NT2/D1 (cell line): ENCODE measurements at regions not wholly inside any gene's neighbourhood (a gene's known extent, or its start where the extent isn't known, plus 50 kb on each side); places are given as distances from the start of the nearest gene placed in this dataset.

ENCODE experiments used
- DNase-seq: peaks from one replicate; pipeline ENCODE4 v3.0.0-alpha.2; 2011; ENCODE audit warnings: low read depth, low spot score
- H3K27me3 ChIP-seq: 2 replicates; pipeline ENCODE4 v1.6.0; 2011; ENCODE audit warnings: mild to moderate bottlenecking; ENCODE audit not compliant: insufficient read length, insufficient read depth
- H3K36me3 ChIP-seq: 2 replicates; pipeline ENCODE4 v1.6.1; 2011; ENCODE audit warnings: mild to moderate bottlenecking, low read length, mixed read lengths; ENCODE audit not compliant: insufficient read depth, insufficient read length
- H3K4me1 ChIP-seq: 2 replicates; pipeline ENCODE4 v1.5.1; 2011; ENCODE audit not compliant: insufficient read depth, insufficient read length
- H3K4me3 ChIP-seq: 2 replicates; pipeline ENCODE4 v1.5.1; 2011; ENCODE audit warnings: low read depth; ENCODE audit not compliant: insufficient read length
- H3K9ac ChIP-seq: 2 replicates; pipeline ENCODE4 v1.6.0; 2011; ENCODE audit warnings: low read depth; ENCODE audit not compliant: insufficient read length
- H3K9me3 ChIP-seq: 2 replicates; pipeline ENCODE4 v1.5.1; 2011; ENCODE audit warnings: mild to moderate bottlenecking, low read length; ENCODE audit not compliant: insufficient read depth
- SUZ12 ChIP-seq: IDR thresholded peaks from 2 replicates; pipeline ENCODE4 v1.6.1; 2011; ENCODE audit not compliant: insufficient read length, insufficient read depth; ENCODE audit errors: extremely low read depth
- YY1 ChIP-seq: IDR thresholded peaks from 2 replicates; pipeline ENCODE4 v1.6.1; 2011; ENCODE audit not compliant: insufficient read length, insufficient read depth
- ZNF274 ChIP-seq: IDR thresholded peaks from 2 replicates; pipeline ENCODE4 v1.6.1; 2011; ENCODE audit warnings: mild to moderate bottlenecking, low read depth, low read length

- Histone ChIP-seq H3K9me3 (no peaks in the 10 kb centered on the region), H3K36me3 (no peaks in the 10 kb centered on the region), H3K4me1 (peaks cover 3% of the 10 kb centered on the region), H3K9ac (no peak overlapping the region), H3K4me3 (no peak overlapping the region), H3K27me3 (no peaks in the 10 kb centered on the region)
- no peak for TF ChIP-seq YY1
- TF ChIP-seq ZNF274 = no peak
- no peak for TF ChIP-seq SUZ12
- no peak for DNase-seq
Observed at GRCh38 chr6:44702292-44702691, 314.8 kb downstream of the CDC5L start.

DNA sequence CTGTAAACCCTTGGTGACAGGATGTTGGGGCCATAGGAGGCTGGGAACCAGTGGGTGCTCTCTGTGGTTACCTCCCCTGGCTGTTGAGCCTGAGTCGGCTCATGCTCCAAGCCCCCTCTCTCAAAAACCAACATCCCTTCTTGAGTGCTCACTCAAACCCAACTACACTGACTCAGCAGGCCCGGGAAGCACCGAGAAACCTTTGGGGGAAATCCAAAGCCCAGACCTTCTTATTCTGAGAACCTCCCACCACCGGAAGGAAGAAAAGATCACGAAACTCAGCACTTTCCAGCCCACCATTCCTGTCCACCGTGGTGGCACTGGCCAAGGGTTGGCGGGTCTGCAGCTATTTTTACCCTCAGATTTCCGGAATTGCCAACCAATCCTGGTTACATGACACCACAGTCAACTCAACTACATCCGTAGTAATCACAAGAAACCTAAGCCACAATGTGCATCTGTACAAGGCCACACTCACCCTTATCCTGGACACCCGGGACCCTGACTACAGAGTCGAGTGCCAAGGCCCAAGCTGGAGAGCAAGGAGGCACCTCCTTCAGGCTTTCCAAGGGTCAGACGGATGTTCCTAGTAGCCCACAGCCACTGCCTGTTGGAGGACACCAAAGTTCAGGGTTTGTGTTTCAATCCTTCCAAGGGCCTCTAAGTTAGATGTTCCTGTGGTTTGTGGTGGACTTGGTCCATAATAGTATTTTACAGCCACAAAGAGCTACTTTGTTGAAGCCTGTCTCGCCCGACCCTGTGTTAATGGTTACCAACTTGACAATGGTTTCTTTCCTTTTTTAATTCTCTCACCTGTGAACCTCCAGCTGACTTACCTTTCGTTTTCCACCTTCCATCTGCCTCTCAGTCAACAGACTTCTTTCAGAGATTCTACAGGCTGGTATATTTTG lies 317.0 kb downstream of the CDC5L start:
- no peaks in the 10 kb centered on the region for H3K36me3 ChIP-seq
- peaks cover 3% of the 10 kb centered on the region for H3K4me1 ChIP-seq
- H3K27me3 ChIP-seq = no peaks in the 10 kb centered on the region
- no peak for TF ChIP-seq ZNF274
- no peak for DNase-seq
- H3K4me3 ChIP-seq = no peak overlapping the region
- H3K9ac ChIP-seq = no peak overlapping the region
- H3K9me3 ChIP-seq = no peaks in the 10 kb centered on the region

GRCh38 chr6:44705596-44705995 lies 318.1 kb downstream of the CDC5L start:
- no peak for DNase-seq
- Histone ChIP-seq H3K9me3 (no peaks in the 10 kb centered on the region), H3K36me3 (no peaks in the 10 kb centered on the region), H3K9ac (no peak overlapping the region), H3K27me3 (no peaks in the 10 kb centered on the region), H3K4me1 (peaks cover 3% of the 10 kb centered on the region), H3K4me3 (no peak overlapping the region)
- TF ChIP-seq SUZ12 = no peak
- no peak for TF ChIP-seq YY1
- TF ChIP-seq ZNF274 = no peak

GRCh38 chr6:44706011-44706410 lies 318.5 kb downstream of the CDC5L start:
- Histone ChIP-seq H3K9me3 (no peaks in the 10 kb centered on the region), H3K4me3 (no peak overlapping the region), H3K9ac (no peak overlapping the region), H3K4me1 (peaks cover 3% of the 10 kb centered on the region), H3K27me3 (no peaks in the 10 kb centered on the region), H3K36me3 (no peaks in the 10 kb centered on the region)
- no peak for DNase-seq
- TF ChIP-seq SUZ12 (no peak), ZNF274 (no peak), YY1 (no peak)

DNA sequence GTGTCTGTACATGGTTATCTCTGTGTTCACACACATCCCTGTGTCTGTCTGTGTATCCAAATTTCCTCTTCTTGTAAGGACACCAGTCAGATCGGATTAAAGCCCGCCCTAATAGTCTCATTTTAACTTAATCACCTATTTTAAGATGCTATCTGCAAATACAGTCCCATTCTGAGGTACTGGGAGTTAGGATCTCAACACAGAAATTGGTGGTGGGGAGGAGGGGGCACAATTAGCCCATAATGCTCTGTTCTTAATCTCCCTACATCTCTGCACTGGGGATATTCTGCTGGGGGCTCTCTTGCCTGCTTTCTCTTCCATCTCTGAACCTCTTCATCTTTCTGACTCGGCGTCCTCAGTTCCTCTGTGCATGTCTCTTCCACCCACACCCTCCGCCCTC lies 320.7 kb downstream of the CDC5L start:
- H3K9ac ChIP-seq = no peak overlapping the region
- TF ChIP-seq SUZ12 = no peak
- no peak for TF ChIP-seq YY1
- no peak for TF ChIP-seq ZNF274
- H3K27me3 ChIP-seq = no peaks in the 10 kb centered on the region

GRCh38 chr6:44712353-44713111 lies 325.0 kb downstream of the CDC5L start:
- no peak for TF ChIP-seq SUZ12
- no peak for TF ChIP-seq ZNF274
- TF ChIP-seq YY1 = no peak
- Histone ChIP-seq H3K9ac (no peak overlapping the region), H3K9me3 (no peaks in the 10 kb centered on the region), H3K27me3 (no peaks in the 10 kb centered on the region), H3K4me1 (peaks cover 7% of the 10 kb centered on the region), H3K36me3 (no peaks in the 10 kb centered on the region), H3K4me3 (no peak overlapping the region)
- no peak for DNase-seq

More for the DNA sequence above, 320.7 kb downstream of the CDC5L start:
- Histone ChIP-seq H3K4me3 (no peak overlapping the region), H3K4me1 (peaks cover 3% of the 10 kb centered on the region), H3K9me3 (no peaks in the 10 kb centered on the region), H3K36me3 (no peaks in the 10 kb centered on the region)
- DNase-seq = no peak

GRCh38 chr6:44715188-44715587 lies 327.7 kb downstream of the CDC5L start:
- TF ChIP-seq SUZ12 = no peak
- no peak for TF ChIP-seq ZNF274
- no peak for TF ChIP-seq YY1
- H3K4me1 ChIP-seq = peaks cover 7% of the 10 kb centered on the region
- H3K9me3 ChIP-seq = no peaks in the 10 kb centered on the region
- H3K36me3 ChIP-seq = no peaks in the 10 kb centered on the region
- H3K9ac ChIP-seq = no peak overlapping the region
- no peak for DNase-seq
- no peaks in the 10 kb centered on the region for H3K27me3 ChIP-seq
- no peak overlapping the region for H3K4me3 ChIP-seq
